ENCODE measurements at regions not wholly inside any gene's neighbourhood (a gene's known extent, or its start where the extent isn't known, plus 50 kb on each side); places are given as distances from the start of the nearest gene placed in this dataset.

GRCh38 chr1:106621853-106622252 is 434.6 kb upstream of the PRMT6 start:
- Histone ChIP-seq H4K20me1 (ENCODE audit: insufficient read depth, low read length, poor library complexity, severe bottlenecking) (no peaks in the 10 kb centered on the region), H2AFZ (ENCODE audit: low read length) (no peak overlapping the region), H3K27me3 (ENCODE audit: insufficient read depth, low read length, poor library complexity, severe bottlenecking) (no peaks in the 10 kb centered on the region), H3K4me1 (ENCODE audit: insufficient read depth, low read length, poor library complexity, severe bottlenecking) (no peaks in the 10 kb centered on the region), H3K4me3 (ENCODE audit: low read length, poor library complexity, severe bottlenecking) (no peak overlapping the region), H3F3A (ENCODE audit: low read depth) (no peaks in the 10 kb centered on the region), H3K9me3 (ENCODE audit: insufficient read depth, low read depth, low read length) (no peaks in the 10 kb centered on the region), H3K4me2 (ENCODE audit: low read depth, low read length, poor library complexity, severe bottlenecking) (no peak overlapping the region), H3K9me2 (replicated peaks; ENCODE audit: low read depth, low read length) (no peaks in the 10 kb centered on the region), H3K36me3 (ENCODE audit: insufficient read depth, low read length) (no peaks in the 10 kb centered on the region), H3K9ac (ENCODE audit: low read depth, low read length, poor library complexity, severe bottlenecking) (no peak overlapping the region), H3K79me2 (ENCODE audit: insufficient read depth, low read length) (no peaks in the 10 kb centered on the region)
- no peak for TF ChIP-seq EZH2phosphoT487 (IDR thresholded peaks at IDR 0.05; ENCODE audit: borderline replicate concordance)
- no peak for TF ChIP-seq CTCF (conservative IDR thresholded peaks at IDR 0.05; ENCODE audit: low read length)

GRCh38 chr1:106637566-106637965 is 418.9 kb upstream of the PRMT6 start:
- H2AFZ ChIP-seq (ENCODE audit: low read length) = no peak overlapping the region
- no peaks in the 10 kb centered on the region for H3K4me1 ChIP-seq (ENCODE audit: insufficient read depth, low read length, poor library complexity, severe bottlenecking)
- no peaks in the 10 kb centered on the region for H3K9me2 ChIP-seq (replicated peaks; ENCODE audit: low read depth, low read length)
- H3K79me2 ChIP-seq (ENCODE audit: insufficient read depth, low read length) = no peaks in the 10 kb centered on the region
- no peaks in the 10 kb centered on the region for H3K9me3 ChIP-seq (ENCODE audit: insufficient read depth, low read depth, low read length)
- H3K4me2 ChIP-seq (ENCODE audit: low read depth, low read length, poor library complexity, severe bottlenecking) = no peak overlapping the region
- H4K20me1 ChIP-seq (ENCODE audit: insufficient read depth, low read length, poor library complexity, severe bottlenecking) = no peaks in the 10 kb centered on the region
- no peaks in the 10 kb centered on the region for H3F3A ChIP-seq (ENCODE audit: low read depth)
- H3K27me3 ChIP-seq (ENCODE audit: insufficient read depth, low read length, poor library complexity, severe bottlenecking) = no peaks in the 10 kb centered on the region
- H3K4me3 ChIP-seq (ENCODE audit: low read length, poor library complexity, severe bottlenecking) = no peak overlapping the region
- TF ChIP-seq CTCF (conservative IDR thresholded peaks at IDR 0.05; ENCODE audit: low read length) = no peak
- TF ChIP-seq EZH2phosphoT487 (IDR thresholded peaks at IDR 0.05; ENCODE audit: borderline replicate concordance) = no peak
- no peaks in the 10 kb centered on the region for H3K36me3 ChIP-seq (ENCODE audit: insufficient read depth, low read length)
- no peak overlapping the region for H3K9ac ChIP-seq (ENCODE audit: low read depth, low read length, poor library complexity, severe bottlenecking)

GRCh38 chr1:106646261-106646784 is 410.2 kb upstream of the PRMT6 start:
- Histone ChIP-seq H3K4me2 (ENCODE audit: low read depth, low read length, poor library complexity, severe bottlenecking) (no peak overlapping the region), H3K79me2 (ENCODE audit: insufficient read depth, low read length) (no peaks in the 10 kb centered on the region), H3K9ac (ENCODE audit: low read depth, low read length, poor library complexity, severe bottlenecking) (no peak overlapping the region), H3K27me3 (ENCODE audit: insufficient read depth, low read length, poor library complexity, severe bottlenecking) (no peaks in the 10 kb centered on the region), H3K4me1 (ENCODE audit: insufficient read depth, low read length, poor library complexity, severe bottlenecking) (no peaks in the 10 kb centered on the region), H4K20me1 (ENCODE audit: insufficient read depth, low read length, poor library complexity, severe bottlenecking) (no peaks in the 10 kb centered on the region), H3K36me3 (ENCODE audit: insufficient read depth, low read length) (no peaks in the 10 kb centered on the region), H2AFZ (ENCODE audit: low read length) (no peak overlapping the region), H3K9me3 (ENCODE audit: insufficient read depth, low read depth, low read length) (no peaks in the 10 kb centered on the region), H3F3A (ENCODE audit: low read depth) (no peaks in the 10 kb centered on the region), H3K9me2 (replicated peaks; ENCODE audit: low read depth, low read length) (no peaks in the 10 kb centered on the region), H3K4me3 (ENCODE audit: low read length, poor library complexity, severe bottlenecking) (no peak overlapping the region)
- TF ChIP-seq EZH2phosphoT487 (IDR thresholded peaks at IDR 0.05; ENCODE audit: borderline replicate concordance) (no peak), CTCF (conservative IDR thresholded peaks at IDR 0.05; ENCODE audit: low read length) (no peak)
